A549 (cell line): ENCODE measurements at regions not wholly inside any gene's neighbourhood (a gene's known extent, or its start where the extent isn't known, plus 50 kb on each side); places are given as distances from the start of the nearest gene placed in this dataset.
A peak's percentile ranks its signal among the peaks of the same experiment; 100 is the strongest.

Experiments
- CTCF ChIP-seq: fragments of >200 bp; sonication (Bioruptor Twin); formaldehyde crosslinking; IDR thresholded peaks from 3 replicates; pipeline ENCODE4 v1.5.1; 2016
- EP300 ChIP-seq, 2 experiments: fragments of >200 bp; sonication (Bioruptor Twin); formaldehyde crosslinking; IDR thresholded peaks; 2 replicates in 1 of 2; 3 replicates in 1 of 2; pipeline ENCODE4 v1.6.1; 2016 to 2017
- ESRRA ChIP-seq: fragments of 150-350 bp; IDR thresholded peaks from 2 replicates; pipeline ENCODE4 v1.6.1; 2014; ENCODE audit warnings: mild to moderate bottlenecking, low read length, borderline replicate concordance
- KDM1A ChIP-seq: fragments of 200-600 bp; sonication (generic); IDR thresholded peaks from 2 replicates; pipeline ENCODE4 v1.6.1; 2016; ENCODE audit warnings: low read depth, mild to moderate bottlenecking
- POLR2A ChIP-seq: IDR thresholded peaks from 2 replicates; pipeline ENCODE4 v1.6.1; 2012; ENCODE audit warnings: mild to moderate bottlenecking, low read length
- POLR2AphosphoS2 ChIP-seq: conservative IDR thresholded peaks from 2 replicates; pipeline ENCODE4 v1.6.1; 2012; ENCODE audit warnings: low read length, improper control_type of control experiment, inconsistent platforms
- REST ChIP-seq: fragments of 200-600 bp; sonication (generic); IDR thresholded peaks from 2 replicates; pipeline ENCODE4 v1.6.1; 2016; ENCODE audit warnings: antibody characterized with exemption, mild to moderate bottlenecking, moderate library complexity
- USF2 ChIP-seq: fragments of 450-650 bp; IDR thresholded peaks from 2 replicates; pipeline ENCODE4 v1.6.1; 2014; ENCODE audit warnings: antibody characterized with exemption
- ZFP36 ChIP-seq: fragments of 450-650 bp; IDR thresholded peaks from 2 replicates; pipeline ENCODE4 v1.6.1; 2014; ENCODE audit warnings: borderline replicate concordance; ENCODE audit not compliant: partially characterized antibody

DNA sequence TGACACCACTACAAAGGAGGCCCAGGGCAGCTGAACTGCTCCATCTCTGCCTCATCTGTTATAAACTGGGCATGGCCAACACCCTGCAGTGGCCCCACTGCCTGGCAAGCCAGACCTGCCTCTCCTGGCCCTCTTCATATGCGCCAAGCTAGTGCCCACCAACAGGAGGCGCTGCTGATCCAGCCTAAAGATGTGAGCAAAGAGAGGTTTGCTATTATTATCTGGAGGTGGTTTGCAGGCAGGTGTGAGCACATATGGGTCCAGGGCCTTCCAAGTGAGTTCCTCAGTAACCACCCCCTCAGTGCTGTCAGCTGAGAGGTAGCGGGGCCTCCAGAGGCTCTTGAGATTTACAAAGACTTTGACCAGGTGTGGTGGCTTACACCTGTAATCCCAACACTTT is 232.2 kb downstream of the SYK start:
- TF ChIP-seq CTCF (peak; percentile 40; the same call in 2 of the 3 replicates), KDM1A (no peak), ESRRA (no peak), REST (no peak), EP300 (IDR thresholded peaks at IDR 0.05) (no peak), ZFP36 (no peak), POLR2AphosphoS2 (no peak), POLR2A (no peak), USF2 (no peak)
